HCT116 (cell line): ENCODE measurements at regions not wholly inside any gene's neighbourhood (a gene's known extent, or its start where the extent isn't known, plus 50 kb on each side); places are given as distances from the start of the nearest gene placed in this dataset.

Source experiments
- ATAC-seq: fragments of 200-7000 bp; cut with Tn5 transposase; 2 replicates; pipeline ENCODE4 v1.9.1; 2020; ENCODE audit warnings: mild to moderate bottlenecking, moderate library complexity
- BruUV-seq: library from RNA; stranded (reverse); fragments of 400-500 nt; replicated peaks from 2 replicates; lab custom pipeline; 2021; lab: Mats Ljungman, UMichigan
- CTCF ChIA-PET: fragments of 300-600 bp; sonication (Branson Sonifier 250); formaldehyde crosslinking; loops from one replicate; lab custom pipeline; 2021; ENCODE audit warnings: antibody characterized with exemption; lab: Charles Lee
- POLR2A ChIA-PET: fragments of 300-600, 350-600 bp; sonication (Branson Sonifier 250); formaldehyde crosslinking; loops from one replicate; lab custom pipeline; 2021; ENCODE audit warnings: antibody characterized with exemption; lab: Charles Lee
- RAD21 ChIA-PET, 2 experiments: fragments of 300-600 bp; sonication (Branson Sonifier 250); formaldehyde crosslinking; loops; one replicate each; lab custom pipeline; 2023; ENCODE audit warnings: low total read pairs in 2 of 2; ENCODE audit not compliant: uncharacterized antibody in 2 of 2, unreplicated experiment in 2 of 2, low non-redundant PET in 1 of 2; lab: Charles Lee
- DNase-seq: peaks from one replicate; pipeline ENCODE4 v3.0.0-alpha.2; 2010; ENCODE audit warnings: low read depth, low spot score
- H2AFZ ChIP-seq: fragments of 200-600 bp; shearing (Covaris generic), sonication (generic); 2 replicates; pipeline ENCODE4 v1.6.1; 2017; ENCODE audit warnings: low read depth, mixed run types, mixed read lengths, antibody characterized with exemption, low read length; ENCODE audit not compliant: poor library complexity, severe bottlenecking
- H3K27ac ChIP-seq: 2 replicates; pipeline ENCODE4 v1.5.1; 2012; ENCODE audit warnings: low read depth, low read length
- H3K27me3 ChIP-seq: fragments of 200-600 bp; sonication (generic); 2 replicates; pipeline ENCODE4 v1.6.1; 2016; ENCODE audit warnings: mixed run types, low read length, mixed read lengths; ENCODE audit not compliant: insufficient read depth
- H3K36me3 ChIP-seq, 2 experiments: fragments of 200-500 bp in 1 of 2; fragments of 200-600 bp in 1 of 2; sonication (Bioruptor generic) in 1 of 2; sonication (generic) in 1 of 2; 2 replicates each; pipeline versions ENCODE4 v1.5.1 to v1.6.1; 2014 to 2016; ENCODE audit warnings: low read length in 2 of 2, inconsistent platforms in 1 of 2, mixed read lengths in 1 of 2, mixed run types in 1 of 2; ENCODE audit not compliant: insufficient read depth in 2 of 2, control insufficient read depth in 1 of 2
- H3K4me1 ChIP-seq, 2 experiments: fragments of 200-600 bp in 1 of 2; sonication (generic) in 1 of 2; 2 replicates each; pipeline versions ENCODE4 v1.5.1 to v1.6.1; 2012 to 2017; ENCODE audit warnings: low read length in 2 of 2, inconsistent platforms in 1 of 2, mild to moderate bottlenecking in 1 of 2, mixed read lengths in 1 of 2, mixed run types in 1 of 2, moderate library complexity in 1 of 2; ENCODE audit not compliant: insufficient read depth in 2 of 2, control insufficient read depth in 1 of 2
- H3K4me2 ChIP-seq: fragments of 200-600 bp; sonication (generic); 2 replicates; pipeline ENCODE4 v1.6.1; 2017; ENCODE audit warnings: mixed run types, low read length, mixed read lengths
- H3K4me3 ChIP-seq, 2 experiments: fragments of 200-600 bp in 1 of 2; sonication (generic) in 1 of 2; replicated peaks in 1 of 2; 2 replicates each; pipeline ENCODE4 v1.5.1; 2011 to 2016; ENCODE audit warnings: low read length in 2 of 2, control low read depth in 1 of 2, low read depth in 1 of 2, mild to moderate bottlenecking in 1 of 2, mixed read lengths in 1 of 2, mixed run types in 1 of 2
- H3K79me2 ChIP-seq: fragments of 200-600 bp; sonication (generic); 2 replicates; pipeline ENCODE4 v1.6.1; 2017; ENCODE audit warnings: mild to moderate bottlenecking, mixed run types, low read length, moderate library complexity, mixed read lengths; ENCODE audit not compliant: insufficient read depth
- H3K9ac ChIP-seq: fragments of 200-600 bp; sonication (generic); 2 replicates; pipeline ENCODE4 v1.6.1; 2016; ENCODE audit warnings: low read length, mixed read lengths
- H3K9me2 ChIP-seq: fragments of 200-600 bp; sonication (generic), shearing (Covaris generic); 2 replicates; pipeline ENCODE4 v1.6.1; 2017; ENCODE audit warnings: mixed run types, mild to moderate bottlenecking, moderate library complexity; ENCODE audit not compliant: insufficient read depth
- H3K9me3 ChIP-seq, 2 experiments: fragments of 200-500 bp in 1 of 2; fragments of 200-600 bp in 1 of 2; sonication (Bioruptor generic) in 1 of 2; sonication (generic) in 1 of 2; 2 replicates each; pipeline ENCODE4 v1.6.1; 2014 to 2017; ENCODE audit warnings: low read length in 2 of 2, mixed read lengths in 2 of 2, inconsistent platforms in 1 of 2, low read depth in 1 of 2, mild to moderate bottlenecking in 1 of 2, mixed run types in 1 of 2, moderate library complexity in 1 of 2; ENCODE audit not compliant: control insufficient read depth in 1 of 2, insufficient read depth in 1 of 2
- H4K20me1 ChIP-seq: fragments of 200-600 bp; sonication (generic), shearing (Covaris generic); 2 replicates; pipeline ENCODE4 v1.6.1; 2017; ENCODE audit warnings: mixed run types, mild to moderate bottlenecking, moderate library complexity; ENCODE audit not compliant: insufficient read depth
- CBX3 ChIP-seq: IDR thresholded peaks from 2 replicates; pipeline ENCODE4 v1.6.1; 2012; ENCODE audit warnings: low read depth
- CTCF ChIP-seq, 3 experiments: fragments of 200-600 bp in 1 of 3; sonication (generic) in 1 of 3; IDR thresholded peaks in 2 of 3; conservative IDR thresholded peaks in 1 of 3; 2 replicates each; pipeline ENCODE4 v1.5.1; 2012 to 2017; ENCODE audit warnings: low read depth in 2 of 3, low read length in 2 of 3, antibody characterized with exemption in 1 of 3, borderline replicate concordance in 1 of 3, control low read depth in 1 of 3, mild to moderate bottlenecking in 1 of 3, mixed read lengths in 1 of 3, mixed run types in 1 of 3, moderate library complexity in 1 of 3; ENCODE audit not compliant: insufficient read depth in 1 of 3
- EGR1 ChIP-seq: IDR thresholded peaks from 2 replicates; pipeline ENCODE4 v1.6.1; 2012; ENCODE audit warnings: low read depth
- ELF1 ChIP-seq: IDR thresholded peaks from 2 replicates; pipeline ENCODE4 v1.6.1; 2012; ENCODE audit warnings: low read depth, borderline replicate concordance
- EZH2 ChIP-seq: fragments of 200-600 bp; sonication (generic); IDR thresholded peaks from 2 replicates; pipeline ENCODE4 v1.6.1; 2017; ENCODE audit warnings: antibody characterized with exemption, mixed run types
- EZH2phosphoT487 ChIP-seq: fragments of 200-600 bp; IDR thresholded peaks from 2 replicates; pipeline ENCODE4 v1.6.1; 2018; ENCODE audit warnings: antibody characterized with exemption, borderline replicate concordance
- FOSL1 ChIP-seq: IDR thresholded peaks from 2 replicates; pipeline ENCODE4 v1.6.1; 2012; ENCODE audit warnings: low read depth
- MAX ChIP-seq: IDR thresholded peaks from 2 replicates; pipeline ENCODE4 v1.6.1; 2012
- POLR2A ChIP-seq: IDR thresholded peaks from 2 replicates; pipeline ENCODE4 v1.7.0; 2011; ENCODE audit warnings: borderline replicate concordance; ENCODE audit not compliant: insufficient read depth, insufficient read length; ENCODE audit errors: extremely low read depth
- SIN3A ChIP-seq: IDR thresholded peaks from 2 replicates; pipeline ENCODE4 v1.6.1; 2012; ENCODE audit warnings: low read depth
- SP1 ChIP-seq: IDR thresholded peaks from 2 replicates; pipeline ENCODE4 v1.6.1; 2012; ENCODE audit warnings: low read depth
- SRF ChIP-seq: IDR thresholded peaks from 2 replicates; pipeline ENCODE4 v1.6.1; 2012; ENCODE audit warnings: low read depth
- TCF7L2 ChIP-seq: IDR thresholded peaks from 2 replicates; pipeline ENCODE4 v1.7.0; 2011; ENCODE audit warnings: borderline replicate concordance, inconsistent platforms; ENCODE audit not compliant: insufficient read depth, insufficient read length; ENCODE audit errors: extremely low read depth
- YY1 ChIP-seq: IDR thresholded peaks from 2 replicates; pipeline ENCODE4 v1.6.1; 2011; ENCODE audit warnings: low read length, low read depth, moderate library complexity, mild to moderate bottlenecking; ENCODE audit not compliant: insufficient replicate concordance; ENCODE audit errors: extremely low read depth
- ZFX ChIP-seq: fragments of 450-650 bp; IDR thresholded peaks from 2 replicates; pipeline ENCODE4 v1.6.1; 2017
- ZNF274 ChIP-seq: fragments of 200-500 bp; sonication (Bioruptor generic); IDR thresholded peaks from 2 replicates; pipeline ENCODE4 v1.6.1; 2014; ENCODE audit warnings: mild to moderate bottlenecking, low read depth, low read length, inconsistent platforms
- intact Hi-C: fragments of 100-400 bp; cut with micrococcal nuclease; formaldehyde crosslinking; loops from 2 replicates; pipeline ENCODE4 v1.10.0; 2022
- TF ChIP-seq, protein P1 (sequence below): IDR thresholded peaks from 2 replicates; pipeline ENCODE4 v1.6.1; 2011; ENCODE audit warnings: mild to moderate bottlenecking, low read length, moderate library complexity; ENCODE audit not compliant: insufficient replicate concordance; ENCODE audit errors: extremely low read depth
- TF ChIP-seq, protein P2 (sequence below): IDR thresholded peaks from 2 replicates; pipeline ENCODE4 v1.6.1; 2012
- TF ChIP-seq, protein P3 (sequence below): IDR thresholded peaks from 2 replicates; pipeline ENCODE4 v1.6.1; 2012; ENCODE audit warnings: low read depth

DNA sequence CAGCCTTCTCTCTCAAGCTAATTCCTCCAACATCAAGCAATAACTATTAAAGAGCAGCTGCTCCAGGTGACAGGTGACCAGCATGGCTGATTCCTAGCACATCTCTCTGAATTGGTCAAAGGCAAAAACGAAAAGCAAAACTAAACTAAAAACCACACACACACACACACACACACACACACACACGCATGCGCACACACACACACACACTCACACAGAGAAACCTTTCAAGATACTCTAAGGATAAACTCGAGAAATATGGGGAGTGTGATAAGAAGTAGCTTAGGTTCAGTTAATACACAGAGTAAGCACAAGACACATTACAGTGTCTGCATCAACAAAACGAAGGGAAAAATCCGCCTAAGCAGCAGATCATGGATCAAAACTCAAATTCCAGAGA is 74.5 kb upstream of the FZD7 start:
- intact Hi-C loops, result no loop called here
- CTCF ChIA-PET, result no interaction called here
- no TSS peak for BruUV-seq

More for the DNA sequence above, 74.5 kb upstream of the FZD7 start:
- no peak overlapping the region for H2AFZ ChIP-seq
- no peak overlapping the region for H3K9ac ChIP-seq
- no peaks in the 10 kb centered on the region for H3K36me3 ChIP-seq
- no peak overlapping the region for H3K27ac ChIP-seq
- RAD21 ChIA-PET, result no interaction called here
- TF ChIP-seq SP1, result no peak
- TF ChIP-seq, protein P1, sequence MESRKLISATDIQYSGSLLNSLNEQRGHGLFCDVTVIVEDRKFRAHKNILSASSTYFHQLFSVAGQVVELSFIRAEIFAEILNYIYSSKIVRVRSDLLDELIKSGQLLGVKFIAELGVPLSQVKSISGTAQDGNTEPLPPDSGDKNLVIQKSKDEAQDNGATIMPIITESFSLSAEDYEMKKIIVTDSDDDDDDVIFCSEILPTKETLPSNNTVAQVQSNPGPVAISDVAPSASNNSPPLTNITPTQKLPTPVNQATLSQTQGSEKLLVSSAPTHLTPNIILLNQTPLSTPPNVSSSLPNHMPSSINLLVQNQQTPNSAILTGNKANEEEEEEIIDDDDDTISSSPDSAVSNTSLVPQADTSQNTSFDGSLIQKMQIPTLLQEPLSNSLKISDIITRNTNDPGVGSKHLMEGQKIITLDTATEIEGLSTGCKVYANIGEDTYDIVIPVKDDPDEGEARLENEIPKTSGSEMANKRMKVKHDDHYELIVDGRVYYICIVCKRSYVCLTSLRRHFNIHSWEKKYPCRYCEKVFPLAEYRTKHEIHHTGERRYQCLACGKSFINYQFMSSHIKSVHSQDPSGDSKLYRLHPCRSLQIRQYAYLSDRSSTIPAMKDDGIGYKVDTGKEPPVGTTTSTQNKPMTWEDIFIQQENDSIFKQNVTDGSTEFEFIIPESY, result no peak
- no peak for TF ChIP-seq MAX
- TF ChIP-seq EGR1, result no peak
- no peak for TF ChIP-seq ZNF274
- no peak for TF ChIP-seq CBX3
- no peak for TF ChIP-seq FOSL1
- TF ChIP-seq, protein P2, sequence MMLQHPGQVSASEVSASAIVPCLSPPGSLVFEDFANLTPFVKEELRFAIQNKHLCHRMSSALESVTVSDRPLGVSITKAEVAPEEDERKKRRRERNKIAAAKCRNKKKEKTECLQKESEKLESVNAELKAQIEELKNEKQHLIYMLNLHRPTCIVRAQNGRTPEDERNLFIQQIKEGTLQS, result no peak
- TF ChIP-seq POLR2A, result no peak
- TF ChIP-seq YY1, result no peak
- no peak for TF ChIP-seq SRF
- no peak for TF ChIP-seq EZH2
- TF ChIP-seq SIN3A, result no peak
- TF ChIP-seq, protein P3, sequence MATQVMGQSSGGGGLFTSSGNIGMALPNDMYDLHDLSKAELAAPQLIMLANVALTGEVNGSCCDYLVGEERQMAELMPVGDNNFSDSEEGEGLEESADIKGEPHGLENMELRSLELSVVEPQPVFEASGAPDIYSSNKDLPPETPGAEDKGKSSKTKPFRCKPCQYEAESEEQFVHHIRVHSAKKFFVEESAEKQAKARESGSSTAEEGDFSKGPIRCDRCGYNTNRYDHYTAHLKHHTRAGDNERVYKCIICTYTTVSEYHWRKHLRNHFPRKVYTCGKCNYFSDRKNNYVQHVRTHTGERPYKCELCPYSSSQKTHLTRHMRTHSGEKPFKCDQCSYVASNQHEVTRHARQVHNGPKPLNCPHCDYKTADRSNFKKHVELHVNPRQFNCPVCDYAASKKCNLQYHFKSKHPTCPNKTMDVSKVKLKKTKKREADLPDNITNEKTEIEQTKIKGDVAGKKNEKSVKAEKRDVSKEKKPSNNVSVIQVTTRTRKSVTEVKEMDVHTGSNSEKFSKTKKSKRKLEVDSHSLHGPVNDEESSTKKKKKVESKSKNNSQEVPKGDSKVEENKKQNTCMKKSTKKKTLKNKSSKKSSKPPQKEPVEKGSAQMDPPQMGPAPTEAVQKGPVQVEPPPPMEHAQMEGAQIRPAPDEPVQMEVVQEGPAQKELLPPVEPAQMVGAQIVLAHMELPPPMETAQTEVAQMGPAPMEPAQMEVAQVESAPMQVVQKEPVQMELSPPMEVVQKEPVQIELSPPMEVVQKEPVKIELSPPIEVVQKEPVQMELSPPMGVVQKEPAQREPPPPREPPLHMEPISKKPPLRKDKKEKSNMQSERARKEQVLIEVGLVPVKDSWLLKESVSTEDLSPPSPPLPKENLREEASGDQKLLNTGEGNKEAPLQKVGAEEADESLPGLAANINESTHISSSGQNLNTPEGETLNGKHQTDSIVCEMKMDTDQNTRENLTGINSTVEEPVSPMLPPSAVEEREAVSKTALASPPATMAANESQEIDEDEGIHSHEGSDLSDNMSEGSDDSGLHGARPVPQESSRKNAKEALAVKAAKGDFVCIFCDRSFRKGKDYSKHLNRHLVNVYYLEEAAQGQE, result no peak
- no peak for TF ChIP-seq TCF7L2
- no peak for TF ChIP-seq EZH2phosphoT487
- no peak for TF ChIP-seq ELF1
- TF ChIP-seq ZFX, result no peak
- TF ChIP-seq CTCF (IDR thresholded peaks at IDR 0.05 in 2 of 3, conservative IDR thresholded peaks at IDR 0.05 in 1 of 3; ENCODE audit: borderline replicate concordance in 1 of 3, insufficient read depth in 1 of 3, low read depth in 2 of 3, low read length in 2 of 3), result no peak
- TF ChIP-seq, all 23 proteins: peak for 0
- Histone ChIP-seq H3K4me3 (no peak overlapping the region), H3K9me2 (no peaks in the 10 kb centered on the region), H3K4me2 (no peak overlapping the region), H3K27me3 (peaks cover 16% of the 10 kb centered on the region; the same call in 1 of the 2 replicates), H4K20me1 (no peaks in the 10 kb centered on the region), H3K4me1 (no peaks in the 10 kb centered on the region), H3K79me2 (no peaks in the 10 kb centered on the region), H3K9me3 (no peaks in the 10 kb centered on the region)
- no peak for DNase-seq
- POLR2A ChIA-PET, result no interaction called here
- no peak for ATAC-seq
